GM12878 (cell line): ENCODE measurements at regions not wholly inside any gene's neighbourhood (a gene's known extent, or its start where the extent isn't known, plus 50 kb on each side); places are given as distances from the start of the nearest gene placed in this dataset.

ENCODE experiments used
- ATAC-seq: fragments of 200-7000 bp; cut with Tn5 transposase; 3 replicates; pipeline ENCODE4 v1.9.1; 2020; ENCODE audit warnings: mild to moderate bottlenecking, moderate library complexity
- BruUV-seq: library from RNA; stranded (reverse); fragments of 400-500 nt; replicated peaks from 2 replicates; lab custom pipeline; 2021; lab: Mats Ljungman, UMichigan
- CTCF ChIA-PET: fragments of 300-600 bp; sonication (Branson Sonifier 250); formaldehyde crosslinking; extraction: SDS; loops from one replicate; lab custom pipeline; 2021; ENCODE audit warnings: inconsistent platforms; lab: Yijun Ruan, JAX
- POLR2A ChIA-PET: fragments of 350-600 bp; formaldehyde crosslinking; extraction: SDS; loops from one replicate; lab custom pipeline; 2021; ENCODE audit warnings: inconsistent platforms; lab: Charles Lee
- RAD21 ChIA-PET: fragments of 300-600 bp; sonication (Branson Sonifier 250); formaldehyde crosslinking; loops from one replicate; lab custom pipeline; 2023; ENCODE audit warnings: antibody characterized with exemption; ENCODE audit not compliant: unreplicated experiment; lab: Charles Lee
- SMC1A ChIA-PET: fragments of 300-600 bp; sonication (Branson Sonifier 250); formaldehyde crosslinking; loops from one replicate; lab custom pipeline; 2023; ENCODE audit not compliant: unreplicated experiment, uncharacterized antibody; lab: Charles Lee
- DNase-seq: peaks from one replicate; pipeline ENCODE4 v3.0.0-alpha.2; 2011; ENCODE audit warnings: low read depth, low spot score
- FAIRE-seq: peaks from 3 replicates; lab custom pipeline; 2011; peaks lifted over from hg19 to GRCh38; lab: Jason Lieb, UNC
- H2AFZ ChIP-seq: 2 replicates; pipeline ENCODE4 v1.6.0; 2011; ENCODE audit warnings: low read depth, low read length, control low read depth; ENCODE audit not compliant: control insufficient read depth
- H3K27ac ChIP-seq: 2 replicates; pipeline ENCODE4 v1.5.1; 2011; ENCODE audit warnings: control low read depth; ENCODE audit not compliant: control insufficient read depth, insufficient read depth
- H3K27me3 ChIP-seq, 2 experiments: replicated peaks in 1 of 2; 2 replicates each; pipeline versions ENCODE4 v1.6.0 to v1.6.1; 2011; ENCODE audit warnings: low read length in 1 of 2; ENCODE audit not compliant: control insufficient read depth in 2 of 2, insufficient read depth in 2 of 2
- H3K36me3 ChIP-seq, 2 experiments: 2 replicates each; pipeline ENCODE4 v1.5.1; 2011; ENCODE audit warnings: low read length in 1 of 2; ENCODE audit not compliant: control insufficient read depth in 2 of 2, insufficient read depth in 2 of 2
- H3K4me1 ChIP-seq: 2 replicates; pipeline ENCODE4 v1.6.1; 2011; ENCODE audit warnings: mild to moderate bottlenecking, low read length, moderate library complexity, mixed read lengths; ENCODE audit not compliant: control insufficient read depth, insufficient read depth
- H3K4me2 ChIP-seq: 2 replicates; pipeline ENCODE4 v1.6.0; 2011; ENCODE audit warnings: control low read depth; ENCODE audit not compliant: control insufficient read depth, insufficient read depth
- H3K4me3 ChIP-seq: fragments of 200-600 bp; sonication (generic); 2 replicates; pipeline ENCODE4 v1.5.1; 2016
- H3K79me2 ChIP-seq: 2 replicates; pipeline ENCODE4 v1.6.0; 2011; ENCODE audit warnings: low read length; ENCODE audit not compliant: control insufficient read depth, insufficient read depth
- H3K9ac ChIP-seq: 2 replicates; pipeline ENCODE4 v1.8.0; 2011; ENCODE audit warnings: low read length, control low read depth, mixed read lengths; ENCODE audit not compliant: control insufficient read depth, insufficient read depth
- H3K9me3 ChIP-seq: replicated peaks from 3 replicates; pipeline ENCODE4 v1.5.1; 2011; ENCODE audit warnings: mild to moderate bottlenecking, low read length; ENCODE audit not compliant: control insufficient read depth, insufficient read depth
- H4K20me1 ChIP-seq: 2 replicates; pipeline ENCODE4 v1.6.0; 2011; ENCODE audit not compliant: control insufficient read depth, insufficient read depth
- BCLAF1 ChIP-seq: fragments of 450-650 bp; IDR thresholded peaks from 2 replicates; pipeline ENCODE4 v1.6.1; 2017; ENCODE audit warnings: antibody characterized with exemption, mild to moderate bottlenecking, moderate library complexity
- FOXM1 ChIP-seq: IDR thresholded peaks from 2 replicates; pipeline ENCODE4 v1.6.1; 2012; ENCODE audit warnings: low read depth, mild to moderate bottlenecking, inconsistent platforms, low read length, moderate library complexity
- HCFC1 ChIP-seq: fragments of 150-350 bp; IDR thresholded peaks from 2 replicates; pipeline ENCODE4 v1.6.1; 2014; ENCODE audit warnings: low read length
- KAT2A ChIP-seq: conservative IDR thresholded peaks from 2 replicates; pipeline ENCODE4 v1.6.1; 2011; ENCODE audit warnings: low read depth, low read length; ENCODE audit not compliant: control insufficient read depth
- KLF5 ChIP-seq: fragments of 450-650 bp; IDR thresholded peaks from 2 replicates; pipeline ENCODE4 v1.6.1; 2014; ENCODE audit warnings: mild to moderate bottlenecking; ENCODE audit not compliant: partially characterized antibody
- NFXL1 ChIP-seq: fragments of 450-650 bp; IDR thresholded peaks from 2 replicates; pipeline ENCODE4 v1.6.1; 2017; ENCODE audit warnings: antibody characterized with exemption, mild to moderate bottlenecking, borderline replicate concordance
- NFYA ChIP-seq: IDR thresholded peaks from 2 replicates; pipeline ENCODE4 v1.6.1; 2011; ENCODE audit warnings: low read depth, mild to moderate bottlenecking, low read length, improper control_type of control experiment, borderline replicate concordance
- NR2C2 ChIP-seq: IDR thresholded peaks from 2 replicates; pipeline ENCODE4 v1.6.1; 2011; ENCODE audit warnings: borderline replicate concordance, low read depth; ENCODE audit not compliant: control insufficient read depth, insufficient read length
- RAD51 ChIP-seq: fragments of 450-650 bp; IDR thresholded peaks from 2 replicates; pipeline ENCODE4 v1.6.1; 2016; ENCODE audit warnings: moderate library complexity, mild to moderate bottlenecking, inconsistent platforms
- SREBF1 ChIP-seq: IDR thresholded peaks from 2 replicates; pipeline ENCODE4 v1.6.1; 2012; ENCODE audit warnings: mild to moderate bottlenecking, low read length
- USF1 ChIP-seq: IDR thresholded peaks from 2 replicates; pipeline ENCODE4 v1.6.1; 2011; ENCODE audit warnings: borderline replicate concordance, low read depth, mild to moderate bottlenecking, moderate library complexity, mixed read lengths, low read length; ENCODE audit not compliant: insufficient read depth; ENCODE audit errors: extremely low read length
- WGBS: methylation state at CpG from one replicate; pipeline ENCODE4 v1.1.6; 2016; ENCODE audit warnings: low lambda C conversion rate; ENCODE audit not compliant: insufficient replicate concordance, insufficient coverage; ENCODE audit errors: missing lambda C conversion rate; 5-methylcytosine and 5-hydroxymethylcytosine counted together
- in situ Hi-C: fragments of 300-500 bp; cut with MboI; formaldehyde crosslinking; loops from 9 replicates; pipeline ENCODE4 v1.14.3; 2018; ENCODE audit warnings: mixed read lengths
- intact Hi-C: fragments of 100-400 bp; cut with micrococcal nuclease; formaldehyde crosslinking; loops from one replicate; pipeline ENCODE4 v1.14.2; 2022; ENCODE audit not compliant: unreplicated experiment
- TF ChIP-seq, protein P1 (sequence below): IDR thresholded peaks from 2 replicates; pipeline ENCODE4 v1.6.1; 2012; ENCODE audit warnings: mild to moderate bottlenecking, low read depth, low read length
- TF ChIP-seq, protein P2 (sequence below): fragments of 450-650 bp; IDR thresholded peaks from 2 replicates; pipeline ENCODE4 v1.6.1; 2017; ENCODE audit warnings: mild to moderate bottlenecking, moderate library complexity

- Histone ChIP-seq H3K4me3 (no peak overlapping the region), H3K4me1 (no peaks in the 10 kb centered on the region), H3K27ac (no peak overlapping the region), H3K36me3 (no peaks in the 10 kb centered on the region), H3K9me3 (no peaks in the 10 kb centered on the region), H3K9ac (no peak overlapping the region), H3K79me2 (no peaks in the 10 kb centered on the region), H3K4me2 (no peak overlapping the region), H2AFZ (no peak overlapping the region), H4K20me1 (no peaks in the 10 kb centered on the region), H3K27me3 (no peaks in the 10 kb centered on the region)
- WGBS = 0% methylated on average over 1 of the region's 1 CpG
- intact Hi-C loops = no loop called here
- in situ Hi-C loops = no loop called here
- FAIRE-seq (no peak), ATAC-seq (no peak), DNase-seq (no peak)
- ChIA-PET POLR2A (no interaction called here), SMC1A (interaction anchor here (1.1 kb wide), 1 partner anchor 27 kb away, joined by 3 read pairs; no protein-coding TSS in a partner anchor), CTCF (interaction anchor here (0.6 kb wide), 1 partner anchor 30 kb away, joined by 3 read pairs; no protein-coding TSS in a partner anchor), RAD21 (interaction anchor here (1.0 kb wide), 1 partner anchor 39 kb away, joined by 3 read pairs; no protein-coding TSS in a partner anchor)
- BruUV-seq = no TSS peak
- no peak for TF ChIP-seq USF1
- TF ChIP-seq BCLAF1 = no peak
- no peak for TF ChIP-seq KAT2A
- TF ChIP-seq FOXM1 = no peak
- TF ChIP-seq KLF5 = no peak
- no peak for TF ChIP-seq NR2C2
- no peak for TF ChIP-seq RAD51
- TF ChIP-seq, protein P1, sequence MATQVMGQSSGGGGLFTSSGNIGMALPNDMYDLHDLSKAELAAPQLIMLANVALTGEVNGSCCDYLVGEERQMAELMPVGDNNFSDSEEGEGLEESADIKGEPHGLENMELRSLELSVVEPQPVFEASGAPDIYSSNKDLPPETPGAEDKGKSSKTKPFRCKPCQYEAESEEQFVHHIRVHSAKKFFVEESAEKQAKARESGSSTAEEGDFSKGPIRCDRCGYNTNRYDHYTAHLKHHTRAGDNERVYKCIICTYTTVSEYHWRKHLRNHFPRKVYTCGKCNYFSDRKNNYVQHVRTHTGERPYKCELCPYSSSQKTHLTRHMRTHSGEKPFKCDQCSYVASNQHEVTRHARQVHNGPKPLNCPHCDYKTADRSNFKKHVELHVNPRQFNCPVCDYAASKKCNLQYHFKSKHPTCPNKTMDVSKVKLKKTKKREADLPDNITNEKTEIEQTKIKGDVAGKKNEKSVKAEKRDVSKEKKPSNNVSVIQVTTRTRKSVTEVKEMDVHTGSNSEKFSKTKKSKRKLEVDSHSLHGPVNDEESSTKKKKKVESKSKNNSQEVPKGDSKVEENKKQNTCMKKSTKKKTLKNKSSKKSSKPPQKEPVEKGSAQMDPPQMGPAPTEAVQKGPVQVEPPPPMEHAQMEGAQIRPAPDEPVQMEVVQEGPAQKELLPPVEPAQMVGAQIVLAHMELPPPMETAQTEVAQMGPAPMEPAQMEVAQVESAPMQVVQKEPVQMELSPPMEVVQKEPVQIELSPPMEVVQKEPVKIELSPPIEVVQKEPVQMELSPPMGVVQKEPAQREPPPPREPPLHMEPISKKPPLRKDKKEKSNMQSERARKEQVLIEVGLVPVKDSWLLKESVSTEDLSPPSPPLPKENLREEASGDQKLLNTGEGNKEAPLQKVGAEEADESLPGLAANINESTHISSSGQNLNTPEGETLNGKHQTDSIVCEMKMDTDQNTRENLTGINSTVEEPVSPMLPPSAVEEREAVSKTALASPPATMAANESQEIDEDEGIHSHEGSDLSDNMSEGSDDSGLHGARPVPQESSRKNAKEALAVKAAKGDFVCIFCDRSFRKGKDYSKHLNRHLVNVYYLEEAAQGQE = no peak
- TF ChIP-seq HCFC1 = no peak
- no peak for TF ChIP-seq NFXL1
- TF ChIP-seq NFYA = no peak
- no peak for TF ChIP-seq SREBF1
- TF ChIP-seq, protein P2, sequence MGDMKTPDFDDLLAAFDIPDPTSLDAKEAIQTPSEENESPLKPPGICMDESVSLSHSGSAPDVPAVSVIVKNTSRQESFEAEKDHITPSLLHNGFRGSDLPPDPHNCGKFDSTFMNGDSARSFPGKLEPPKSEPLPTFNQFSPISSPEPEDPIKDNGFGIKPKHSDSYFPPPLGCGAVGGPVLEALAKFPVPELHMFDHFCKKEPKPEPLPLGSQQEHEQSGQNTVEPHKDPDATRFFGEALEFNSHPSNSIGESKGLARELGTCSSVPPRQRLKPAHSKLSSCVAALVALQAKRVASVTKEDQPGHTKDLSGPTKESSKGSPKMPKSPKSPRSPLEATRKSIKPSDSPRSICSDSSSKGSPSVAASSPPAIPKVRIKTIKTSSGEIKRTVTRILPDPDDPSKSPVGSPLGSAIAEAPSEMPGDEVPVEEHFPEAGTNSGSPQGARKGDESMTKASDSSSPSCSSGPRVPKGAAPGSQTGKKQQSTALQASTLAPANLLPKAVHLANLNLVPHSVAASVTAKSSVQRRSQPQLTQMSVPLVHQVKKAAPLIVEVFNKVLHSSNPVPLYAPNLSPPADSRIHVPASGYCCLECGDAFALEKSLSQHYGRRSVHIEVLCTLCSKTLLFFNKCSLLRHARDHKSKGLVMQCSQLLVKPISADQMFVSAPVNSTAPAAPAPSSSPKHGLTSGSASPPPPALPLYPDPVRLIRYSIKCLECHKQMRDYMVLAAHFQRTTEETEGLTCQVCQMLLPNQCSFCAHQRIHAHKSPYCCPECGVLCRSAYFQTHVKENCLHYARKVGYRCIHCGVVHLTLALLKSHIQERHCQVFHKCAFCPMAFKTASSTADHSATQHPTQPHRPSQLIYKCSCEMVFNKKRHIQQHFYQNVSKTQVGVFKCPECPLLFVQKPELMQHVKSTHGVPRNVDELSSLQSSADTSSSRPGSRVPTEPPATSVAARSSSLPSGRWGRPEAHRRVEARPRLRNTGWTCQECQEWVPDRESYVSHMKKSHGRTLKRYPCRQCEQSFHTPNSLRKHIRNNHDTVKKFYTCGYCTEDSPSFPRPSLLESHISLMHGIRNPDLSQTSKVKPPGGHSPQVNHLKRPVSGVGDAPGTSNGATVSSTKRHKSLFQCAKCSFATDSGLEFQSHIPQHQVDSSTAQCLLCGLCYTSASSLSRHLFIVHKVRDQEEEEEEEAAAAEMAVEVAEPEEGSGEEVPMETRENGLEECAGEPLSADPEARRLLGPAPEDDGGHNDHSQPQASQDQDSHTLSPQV = no peak
Observed at GRCh38 chr18:71106701-71107100, 817.9 kb downstream of the SOCS6 start.
